SU-DHL-6 (cell line): ENCODE measurements at regions not wholly inside any gene's neighbourhood (a gene's known extent, or its start where the extent isn't known, plus 50 kb on each side); places are given as distances from the start of the nearest gene placed in this dataset.

ENCODE experiments used
- H2AFZ ChIP-seq: fragments of 200-600 bp; sonication (generic); 2 replicates; pipeline ENCODE4 v1.6.1; 2014; ENCODE audit warnings: low read depth, mild to moderate bottlenecking, moderate library complexity, mixed read lengths, antibody characterized with exemption, low read length; ENCODE audit not compliant: severe bottlenecking
- H3F3A ChIP-seq: fragments of 200-600 bp; shearing (Covaris generic); 2 replicates; pipeline ENCODE4 v1.6.0; 2016; ENCODE audit warnings: antibody characterized with exemption, mild to moderate bottlenecking; ENCODE audit not compliant: insufficient read depth
- H3K27ac ChIP-seq: fragments of 200-600 bp; sonication (generic); 2 replicates; pipeline ENCODE4 v1.5.1; 2016; ENCODE audit warnings: low read depth, mild to moderate bottlenecking, low read length, moderate library complexity, mixed read lengths
- H3K27me3 ChIP-seq: fragments of 200-600 bp; sonication (generic), shearing (Covaris generic); 2 replicates; pipeline ENCODE4 v1.6.0; 2014; ENCODE audit warnings: mild to moderate bottlenecking, low read length
- H3K36me3 ChIP-seq: fragments of 200-600 bp; sonication (generic); 2 replicates; pipeline ENCODE4 v1.6.1; 2014; ENCODE audit warnings: mild to moderate bottlenecking, low read length, mixed read lengths
- H3K4me2 ChIP-seq: fragments of 300-600, 200-600 bp; shearing (Covaris generic), sonication (generic); 2 replicates; pipeline ENCODE4 v1.6.0; 2014; ENCODE audit warnings: low read length, low read depth, mild to moderate bottlenecking; ENCODE audit not compliant: poor library complexity, severe bottlenecking
- H3K4me3 ChIP-seq: fragments of 200-600 bp; sonication (generic); 2 replicates; pipeline ENCODE4 v1.5.1; 2014; ENCODE audit warnings: antibody characterized with exemption, low read length, mild to moderate bottlenecking, mixed read lengths; ENCODE audit not compliant: insufficient read depth, poor library complexity, severe bottlenecking
- H3K79me2 ChIP-seq: fragments of 200-600 bp; sonication (generic); 2 replicates; pipeline ENCODE4 v1.6.1; 2014; ENCODE audit warnings: mild to moderate bottlenecking, low read length, moderate library complexity; ENCODE audit not compliant: insufficient read depth
- H3K9ac ChIP-seq: fragments of 200-600 bp; sonication (generic); 2 replicates; pipeline ENCODE4 v1.7.0; 2014; ENCODE audit warnings: mild to moderate bottlenecking, low read length
- H3K9me2 ChIP-seq: fragments of 200-600 bp; sonication (generic); replicated peaks from 2 replicates; pipeline ENCODE4 v1.6.1; 2014; ENCODE audit warnings: low read length; ENCODE audit not compliant: insufficient read depth
- H3K9me3 ChIP-seq: fragments of 200-600 bp; sonication (generic); 2 replicates; pipeline ENCODE4 v1.6.1; 2014; ENCODE audit warnings: low read length, mixed read lengths; ENCODE audit not compliant: insufficient read depth
- H4K20me1 ChIP-seq: fragments of 200-600 bp; sonication (generic); 2 replicates; pipeline ENCODE4 v1.6.1; 2014; ENCODE audit warnings: low read depth, mild to moderate bottlenecking, antibody characterized with exemption, low read length, moderate library complexity, mixed read lengths
- EZH2phosphoT487 ChIP-seq: fragments of 200-600 bp; sonication (generic), shearing (Covaris generic); conservative IDR thresholded peaks from 2 replicates; pipeline ENCODE4 v1.6.1; 2018; ENCODE audit warnings: mild to moderate bottlenecking, antibody characterized with exemption, low read length, moderate library complexity, mixed read lengths
- TF ChIP-seq, protein P1 (sequence below): fragments of 200-600 bp; sonication (generic); IDR thresholded peaks from one replicate; pipeline ENCODE4 v1.5.1; 2017; ENCODE audit warnings: antibody characterized with exemption, mild to moderate bottlenecking, low read length, moderate library complexity; ENCODE audit not compliant: insufficient read depth, poor library complexity, severe bottlenecking

DNA sequence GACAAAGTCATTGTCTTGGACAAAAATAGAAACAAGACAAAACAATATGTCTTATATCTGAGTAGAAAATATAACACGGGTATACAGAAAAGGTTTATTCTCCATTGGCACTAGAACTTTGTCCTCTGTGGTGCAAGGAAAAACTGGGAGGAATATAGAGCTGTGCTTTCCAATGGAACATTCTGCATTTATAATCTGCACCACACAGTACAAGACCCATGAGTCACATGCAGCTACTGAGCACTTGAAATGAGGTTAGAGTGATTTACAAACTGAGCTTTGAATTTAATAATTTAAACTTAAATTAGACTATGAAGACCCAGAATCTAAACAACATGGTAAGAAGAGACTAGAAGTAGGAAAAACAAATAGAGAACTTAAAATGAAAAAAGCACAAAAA lies 86.1 kb downstream of the RAP2A start:
- H3F3A ChIP-seq = no peaks in the 10 kb centered on the region
- H3K36me3 ChIP-seq = no peaks in the 10 kb centered on the region
- H3K9me3 ChIP-seq = no peaks in the 10 kb centered on the region
- H3K4me2 ChIP-seq = no peak overlapping the region
- H3K79me2 ChIP-seq = no peaks in the 10 kb centered on the region
- H4K20me1 ChIP-seq = no peaks in the 10 kb centered on the region
- no peak overlapping the region for H3K9ac ChIP-seq
- H2AFZ ChIP-seq = no peak overlapping the region
- no peaks in the 10 kb centered on the region for H3K9me2 ChIP-seq
- no peak overlapping the region for H3K27ac ChIP-seq
- TF ChIP-seq, protein P1, sequence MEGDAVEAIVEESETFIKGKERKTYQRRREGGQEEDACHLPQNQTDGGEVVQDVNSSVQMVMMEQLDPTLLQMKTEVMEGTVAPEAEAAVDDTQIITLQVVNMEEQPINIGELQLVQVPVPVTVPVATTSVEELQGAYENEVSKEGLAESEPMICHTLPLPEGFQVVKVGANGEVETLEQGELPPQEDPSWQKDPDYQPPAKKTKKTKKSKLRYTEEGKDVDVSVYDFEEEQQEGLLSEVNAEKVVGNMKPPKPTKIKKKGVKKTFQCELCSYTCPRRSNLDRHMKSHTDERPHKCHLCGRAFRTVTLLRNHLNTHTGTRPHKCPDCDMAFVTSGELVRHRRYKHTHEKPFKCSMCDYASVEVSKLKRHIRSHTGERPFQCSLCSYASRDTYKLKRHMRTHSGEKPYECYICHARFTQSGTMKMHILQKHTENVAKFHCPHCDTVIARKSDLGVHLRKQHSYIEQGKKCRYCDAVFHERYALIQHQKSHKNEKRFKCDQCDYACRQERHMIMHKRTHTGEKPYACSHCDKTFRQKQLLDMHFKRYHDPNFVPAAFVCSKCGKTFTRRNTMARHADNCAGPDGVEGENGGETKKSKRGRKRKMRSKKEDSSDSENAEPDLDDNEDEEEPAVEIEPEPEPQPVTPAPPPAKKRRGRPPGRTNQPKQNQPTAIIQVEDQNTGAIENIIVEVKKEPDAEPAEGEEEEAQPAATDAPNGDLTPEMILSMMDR = no peak
- no peak for TF ChIP-seq EZH2phosphoT487
- no peak overlapping the region for H3K4me3 ChIP-seq
- H3K27me3 ChIP-seq = no peaks in the 10 kb centered on the region

DNA sequence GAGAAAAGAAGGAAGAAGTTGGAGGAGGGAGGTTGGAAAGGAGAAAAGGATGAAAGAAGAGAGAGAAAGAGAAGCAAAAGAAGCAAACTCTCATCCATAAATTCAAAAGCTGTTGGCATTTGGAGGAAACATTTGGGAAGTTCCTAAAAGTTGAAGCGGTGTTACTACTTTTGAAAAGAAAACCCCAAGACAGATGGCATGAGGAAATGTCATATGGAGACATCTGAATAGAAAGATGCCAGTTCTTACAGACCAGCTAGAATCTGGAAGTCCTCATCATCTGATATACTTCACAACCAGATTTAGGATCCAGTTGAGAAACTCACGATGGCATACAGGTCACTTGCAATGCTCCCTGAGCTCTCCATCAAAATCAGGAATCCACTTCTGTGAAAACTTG lies 86.9 kb downstream of the RAP2A start:
- H3K27ac ChIP-seq = no peak overlapping the region
- H2AFZ ChIP-seq = no peak overlapping the region
- no peak overlapping the region for H3K4me2 ChIP-seq

DNA sequence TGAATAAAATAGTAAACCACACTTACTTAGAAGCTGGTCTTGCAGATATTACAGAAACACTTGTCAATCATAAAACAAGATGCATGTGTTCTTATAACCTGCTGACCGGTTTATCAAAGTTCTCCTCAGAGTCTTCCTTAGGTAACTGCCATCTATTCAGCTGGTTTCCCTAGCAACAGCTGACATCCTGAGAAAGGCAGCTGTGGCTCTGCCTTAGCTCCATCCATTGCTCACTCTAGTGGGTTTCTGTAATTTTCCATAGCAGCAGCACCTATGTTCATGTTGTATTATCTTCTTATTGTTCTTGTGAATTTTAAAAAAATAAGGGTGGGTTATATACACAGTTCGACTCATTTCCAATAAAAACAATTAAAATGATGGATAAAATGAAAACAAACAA lies 87.8 kb downstream of the RAP2A start:
- Histone ChIP-seq H4K20me1 (no peaks in the 10 kb centered on the region), H3K4me3 (no peak overlapping the region), H3K9me2 (no peaks in the 10 kb centered on the region), H3F3A (no peaks in the 10 kb centered on the region), H3K9me3 (no peaks in the 10 kb centered on the region), H3K79me2 (no peaks in the 10 kb centered on the region), H3K27ac (no peak overlapping the region), H3K4me2 (no peak overlapping the region), H3K36me3 (no peaks in the 10 kb centered on the region), H3K9ac (no peak overlapping the region), H3K27me3 (no peaks in the 10 kb centered on the region), H2AFZ (no peak overlapping the region)
- TF ChIP-seq EZH2phosphoT487 = no peak
- TF ChIP-seq, protein P1 = no peak

More for the DNA sequence above, 86.9 kb downstream of the RAP2A start:
- no peaks in the 10 kb centered on the region for H3K79me2 ChIP-seq
- no peaks in the 10 kb centered on the region for H3F3A ChIP-seq
- no peaks in the 10 kb centered on the region for H3K36me3 ChIP-seq
- no peaks in the 10 kb centered on the region for H3K27me3 ChIP-seq
- no peak overlapping the region for H3K4me3 ChIP-seq
- TF ChIP-seq EZH2phosphoT487 = no peak
- TF ChIP-seq, protein P1 = no peak
- no peaks in the 10 kb centered on the region for H4K20me1 ChIP-seq
- no peaks in the 10 kb centered on the region for H3K9me3 ChIP-seq
- no peaks in the 10 kb centered on the region for H3K9me2 ChIP-seq
- no peak overlapping the region for H3K9ac ChIP-seq
